Esophagus mucosa (tissue), 1 donor: ENCODE measurements at regions not wholly inside any gene's neighbourhood (a gene's known extent, or its start where the extent isn't known, plus 50 kb on each side); places are given as distances from the start of the nearest gene placed in this dataset.
A peak's percentile ranks its signal among the peaks of the same experiment; 100 is the strongest.

Experiments used
- ATAC-seq: fragments of 200-7000 bp; cut with Tn5 transposase; one replicate; pipeline ENCODE4 v1.9.1; 2020
- donor health status: DM: yes; HTN: yes; CAD: no.

GRCh38 chr17:34736611-34737010, 157.2 kb downstream of the TMEM132E start:
- no peak for ATAC-seq

DNA sequence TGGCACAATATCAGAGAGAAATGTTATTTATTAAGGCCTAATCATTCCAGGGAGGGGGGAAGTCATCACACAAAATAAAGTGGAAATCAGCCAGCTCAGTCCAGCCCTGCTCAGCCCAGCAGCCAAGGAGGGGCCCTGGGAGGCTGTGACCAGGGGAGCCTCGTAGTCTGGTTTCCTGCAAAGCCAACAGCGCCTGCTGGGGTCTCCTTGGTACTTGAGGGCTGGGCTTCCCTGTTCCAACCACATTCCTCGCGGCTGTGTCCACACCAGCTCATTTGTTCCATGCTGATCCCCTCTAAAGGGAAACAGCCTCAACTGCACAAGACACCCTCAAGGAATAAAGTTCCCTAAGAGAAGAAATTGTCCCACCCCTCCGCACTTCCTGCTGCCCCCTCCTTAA, 154.0 kb downstream of the TMEM132E start:
- ATAC-seq = no peak

- ATAC-seq = no peak
Measured at GRCh38 chr17:34730816-34731215, 151.4 kb downstream of the TMEM132E start.

- ATAC-seq = no peak
Measured at GRCh38 chr17:34728771-34729310, 149.5 kb downstream of the TMEM132E start.

DNA sequence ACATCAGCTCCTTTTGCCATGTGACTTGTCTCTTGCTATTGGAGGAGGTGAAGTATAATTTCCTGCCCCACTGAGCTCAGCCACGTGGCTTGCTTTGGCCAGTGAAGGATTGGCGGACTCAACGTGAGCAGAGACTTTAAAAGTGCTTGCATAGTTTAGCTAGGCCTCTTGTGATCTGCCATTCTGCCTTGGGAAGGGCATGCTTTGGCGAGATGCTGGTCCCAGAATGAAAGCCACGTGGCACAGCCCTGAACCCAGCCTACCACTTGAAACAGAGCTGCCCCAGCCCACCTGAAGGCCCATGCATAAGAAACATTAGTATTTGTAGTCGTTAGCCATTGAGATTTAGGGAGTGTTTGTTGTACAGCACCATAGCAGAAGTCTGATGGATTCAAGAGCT, 148.2 kb downstream of the TMEM132E start:
- no peak for ATAC-seq

DNA sequence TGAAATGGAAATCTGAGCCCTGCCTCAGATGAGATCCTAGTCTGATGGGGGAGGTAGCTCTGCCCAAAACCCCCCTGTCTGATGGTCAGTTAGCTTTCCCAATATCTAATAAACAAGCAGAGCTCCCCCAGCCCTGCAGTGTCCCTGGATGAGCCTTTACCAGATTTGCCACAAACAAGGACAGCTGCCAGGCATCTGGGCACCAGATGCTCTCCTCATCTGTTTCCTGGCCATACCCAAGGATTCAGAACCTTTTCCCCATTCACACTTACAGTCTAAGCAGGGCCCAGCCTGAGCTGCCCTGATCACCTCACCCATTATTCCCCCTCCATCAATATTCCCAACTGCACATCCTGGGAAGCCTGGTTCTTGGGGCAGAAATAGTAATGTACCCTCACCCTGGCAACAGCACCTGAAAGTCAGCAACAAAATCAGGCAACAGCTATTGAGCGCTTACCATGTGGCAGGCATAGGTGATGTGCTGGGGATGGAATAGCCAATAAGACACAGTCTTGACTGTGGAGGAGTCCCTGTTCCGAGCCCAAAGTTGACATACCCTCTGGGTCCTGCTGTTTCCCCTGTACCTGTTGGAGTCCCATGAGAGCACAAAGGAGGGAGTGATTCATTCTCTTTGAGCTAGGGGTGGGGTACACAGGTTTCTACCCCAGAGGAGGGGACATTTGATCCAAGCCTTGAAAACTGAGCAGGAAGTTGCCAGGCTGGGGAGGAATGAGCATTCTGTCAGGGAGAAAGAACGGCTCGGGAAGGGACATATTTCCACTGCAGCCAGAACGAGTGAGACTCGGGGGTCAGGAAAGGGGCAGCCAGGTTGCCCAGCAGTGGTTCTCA, 147.4 kb downstream of the TMEM132E start:
- ATAC-seq = no peak

GRCh38 chr17:34725725-34726124, 146.3 kb downstream of the TMEM132E start:
- no peak for ATAC-seq

DNA sequence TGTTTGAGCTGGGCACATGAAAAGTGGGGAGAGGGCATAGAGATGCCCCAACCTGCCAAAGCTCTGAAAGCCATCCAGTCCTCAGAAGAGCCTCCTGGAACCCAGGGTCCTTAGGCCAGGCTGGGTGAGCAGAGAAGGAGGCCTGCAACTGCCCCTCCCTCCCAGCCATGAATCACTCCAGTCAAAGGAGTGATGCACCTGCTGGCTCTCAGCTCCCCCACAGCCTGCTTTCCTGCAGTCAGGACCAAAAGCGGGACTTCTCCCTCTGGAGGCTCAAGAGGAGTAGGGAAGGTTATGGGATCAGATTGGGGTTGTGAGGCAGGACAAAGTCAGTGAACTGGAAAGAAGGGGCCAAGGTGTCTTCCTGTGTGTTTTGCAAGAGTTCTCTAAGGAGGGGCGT, 145.6 kb downstream of the TMEM132E start:
- ATAC-seq = no peak

DNA sequence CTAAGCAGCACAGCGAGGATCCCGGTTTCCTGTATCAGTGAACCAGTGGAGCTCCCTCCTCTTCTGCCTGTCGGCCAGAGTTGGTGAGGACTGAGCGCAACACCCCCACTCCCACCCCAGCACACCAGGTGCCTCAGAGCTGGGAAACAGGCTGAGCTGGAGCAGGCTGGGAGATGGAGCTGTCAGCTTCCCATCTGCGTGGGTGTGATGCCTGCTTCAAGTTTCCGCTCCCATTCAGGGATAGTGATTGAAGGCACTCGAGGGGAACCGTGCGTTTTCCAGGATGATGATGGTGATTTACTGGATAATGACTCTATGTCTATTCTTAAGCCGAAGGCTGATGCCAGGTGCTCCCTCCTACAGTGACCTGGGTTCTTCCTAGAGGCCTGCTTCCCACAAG, 144.5 kb downstream of the TMEM132E start:
- no peak for ATAC-seq

GRCh38 chr17:34721326-34721725, 141.9 kb downstream of the TMEM132E start:
- peak; percentile 89 for ATAC-seq

GRCh38 chr17:34720760-34721159, 141.4 kb downstream of the TMEM132E start:
- peak; percentile 72 for ATAC-seq

- no peak for ATAC-seq
Measured at GRCh38 chr17:34719569-34719968, 140.2 kb downstream of the TMEM132E start.

DNA sequence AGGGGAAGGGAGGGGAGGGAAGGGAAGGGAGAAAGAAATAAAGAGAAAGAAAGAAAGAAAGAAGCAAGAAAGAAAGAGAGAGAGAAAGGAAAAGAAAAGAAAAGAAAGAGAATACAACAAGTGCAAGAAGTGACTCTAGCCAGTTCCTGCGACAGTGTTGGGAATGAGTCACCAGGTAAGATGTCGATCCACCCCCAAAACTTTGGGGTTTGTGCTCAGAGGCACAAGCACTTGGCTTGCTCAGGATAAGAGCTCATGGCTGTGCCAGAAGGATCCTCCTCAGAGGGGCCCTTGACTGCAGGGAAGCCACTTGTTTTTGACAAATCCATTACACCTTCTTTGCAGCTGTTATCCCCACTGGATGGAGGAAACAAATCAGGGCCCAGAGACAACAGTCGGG, 137.7 kb downstream of the TMEM132E start:
- ATAC-seq = no peak

DNA sequence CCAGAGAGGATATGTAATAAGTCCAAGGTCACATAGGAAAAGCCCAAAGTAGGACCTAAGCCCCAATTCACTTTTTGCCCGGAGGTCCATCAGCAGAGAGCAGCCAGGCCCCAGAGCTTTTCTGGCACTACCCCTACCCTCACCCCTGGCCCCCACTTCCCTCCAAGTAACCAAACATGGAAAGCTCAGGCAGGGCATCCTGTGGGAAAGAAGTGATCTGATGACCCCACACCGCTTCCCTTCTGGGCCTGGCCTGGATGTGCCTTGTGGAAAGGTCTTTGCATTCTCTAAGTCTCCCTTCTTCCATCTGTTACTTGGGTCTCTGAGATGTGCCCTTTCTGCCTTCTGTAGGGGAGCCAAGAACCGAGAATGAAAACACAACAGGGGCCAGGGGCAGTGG, 136.9 kb downstream of the TMEM132E start:
- no peak for ATAC-seq

GRCh38 chr17:34715504-34715903, 136.1 kb downstream of the TMEM132E start:
- no peak for ATAC-seq

GRCh38 chr17:34714475-34715410, 135.4 kb downstream of the TMEM132E start:
- no peak for ATAC-seq

DNA sequence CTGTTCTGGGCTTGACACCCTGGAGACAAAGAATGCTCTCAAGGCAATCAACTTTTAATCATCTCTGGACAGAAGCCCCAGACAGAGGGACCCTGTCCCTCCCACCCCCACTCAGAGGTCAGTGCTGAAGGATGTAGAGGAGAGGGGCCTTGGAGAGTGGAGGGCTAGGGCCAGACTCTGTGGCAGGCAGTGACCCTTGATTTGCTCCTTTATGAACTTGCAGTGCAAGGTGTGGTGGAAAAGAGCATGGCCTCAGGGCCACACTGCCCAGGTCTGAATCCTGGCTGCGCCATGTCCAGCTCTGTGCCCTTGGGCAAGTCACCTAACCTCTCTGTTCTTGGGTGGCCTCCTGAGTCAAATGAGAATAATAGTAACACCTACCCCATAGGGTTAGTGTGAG, 134.3 kb downstream of the TMEM132E start:
- no peak for ATAC-seq

DNA sequence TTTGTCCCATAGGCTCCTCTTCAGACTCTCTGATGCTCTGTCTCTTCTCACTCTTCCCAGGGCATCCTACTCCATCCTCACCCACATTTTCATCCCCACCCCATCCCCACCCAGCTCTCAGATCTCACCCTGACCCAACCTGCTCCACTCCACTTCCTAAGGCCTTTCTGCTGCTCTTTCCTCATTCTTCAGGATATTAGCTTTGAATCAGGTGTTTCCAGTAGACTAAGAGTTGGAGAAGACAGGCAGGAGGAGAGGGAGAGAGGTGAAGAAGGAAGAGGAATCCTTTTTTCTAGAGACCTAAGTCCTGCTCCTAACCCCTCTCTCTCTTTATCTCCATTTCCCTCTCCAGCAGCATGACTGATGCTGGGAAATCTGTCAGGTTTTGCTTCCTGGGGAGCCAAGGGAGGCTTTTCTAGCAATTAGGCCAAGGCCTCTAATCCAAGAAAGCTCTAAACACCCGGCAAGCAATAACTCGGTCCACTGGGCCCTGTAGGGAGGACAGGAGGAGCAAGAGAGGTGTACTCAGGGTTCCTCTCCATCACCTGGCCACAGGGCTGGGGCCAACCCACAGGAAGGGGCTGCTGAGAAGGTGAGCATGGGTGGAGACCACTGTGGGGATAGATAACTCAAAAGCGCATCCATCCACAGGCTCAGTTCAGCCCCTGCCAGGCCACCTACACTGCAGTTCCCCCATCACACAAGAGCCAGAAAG, 133.3 kb downstream of the TMEM132E start:
- ATAC-seq = no peak

DNA sequence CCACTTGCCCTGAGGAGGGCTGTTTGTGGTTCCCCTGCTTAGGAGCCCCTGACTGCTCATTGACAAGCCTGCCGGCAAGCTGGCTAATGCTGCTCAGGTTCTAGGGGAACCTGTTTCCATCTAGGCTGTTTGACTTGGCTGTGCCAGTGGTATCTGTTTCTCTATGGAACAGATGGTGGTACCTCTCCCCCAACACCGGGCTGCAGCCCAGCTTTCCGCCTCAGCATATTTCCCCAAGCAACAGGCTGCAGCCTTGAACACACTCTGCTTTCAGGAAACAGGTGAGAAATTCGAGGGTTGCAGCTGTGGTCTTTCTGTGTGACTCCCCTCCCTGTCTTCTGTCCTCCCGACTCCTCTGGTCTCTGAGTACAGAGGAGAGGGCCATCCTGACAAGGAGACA, 132.3 kb downstream of the TMEM132E start:
- ATAC-seq = no peak

- ATAC-seq = no peak
Measured at GRCh38 chr17:34710226-34710625, 130.8 kb downstream of the TMEM132E start.

- ATAC-seq = peak; percentile 32
Measured at GRCh38 chr17:34709158-34709754, 129.9 kb downstream of the TMEM132E start.

- ATAC-seq = no peak
Measured at GRCh38 chr17:34706029-34706428, 126.6 kb downstream of the TMEM132E start.
